Anterior cingulate cortex (tissue), 58 donors: ENCODE measurements at regions not wholly inside any gene's neighbourhood (a gene's known extent, or its start where the extent isn't known, plus 50 kb on each side); places are given as distances from the start of the nearest gene placed in this dataset.

Experiments used
- DNase-seq, 58 donors: peaks; one replicate each; lab custom pipeline; 2025; lab: John Stamatoyannopoulos, UW

DNA sequence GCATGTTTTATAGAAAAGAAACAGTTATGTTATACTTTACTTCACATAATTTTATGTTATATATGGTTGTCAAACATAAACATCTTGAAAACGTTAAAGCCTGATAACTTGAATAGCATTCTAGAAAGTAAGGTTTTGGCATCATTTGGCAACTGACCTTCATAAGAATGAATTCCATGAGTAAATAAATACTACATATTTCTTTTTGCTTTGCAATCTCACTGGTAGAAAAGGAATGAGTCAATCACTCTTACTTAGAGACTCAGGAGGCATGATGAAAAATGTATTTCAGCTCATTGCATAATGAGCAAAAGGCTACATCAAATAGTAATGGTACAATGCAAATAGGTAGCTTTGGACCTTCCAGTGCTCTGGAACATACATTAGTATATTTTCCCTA is 1381.9 kb downstream of the EFNB2 start:
- DNase-seq: no peak

DNA sequence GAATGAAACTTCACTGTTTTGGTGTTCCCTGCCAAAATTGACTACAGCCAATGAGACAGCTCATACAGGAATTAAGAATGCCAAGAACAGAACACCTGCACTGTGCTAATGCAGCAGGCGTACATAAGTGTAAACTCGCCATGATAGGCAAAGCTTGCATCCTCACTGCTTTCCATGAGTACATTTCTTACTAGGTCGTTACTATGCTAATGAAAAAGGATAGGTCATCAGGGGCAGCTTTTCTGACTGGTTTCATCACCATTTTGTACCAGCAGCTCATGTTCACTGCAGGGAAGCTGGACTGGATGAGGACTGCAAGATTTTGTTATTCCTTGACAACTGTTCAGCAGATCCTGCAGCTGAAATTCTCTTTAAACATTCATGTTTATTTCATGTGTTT is 1383.8 kb downstream of the EFNB2 start:
- no peak for DNase-seq

DNA sequence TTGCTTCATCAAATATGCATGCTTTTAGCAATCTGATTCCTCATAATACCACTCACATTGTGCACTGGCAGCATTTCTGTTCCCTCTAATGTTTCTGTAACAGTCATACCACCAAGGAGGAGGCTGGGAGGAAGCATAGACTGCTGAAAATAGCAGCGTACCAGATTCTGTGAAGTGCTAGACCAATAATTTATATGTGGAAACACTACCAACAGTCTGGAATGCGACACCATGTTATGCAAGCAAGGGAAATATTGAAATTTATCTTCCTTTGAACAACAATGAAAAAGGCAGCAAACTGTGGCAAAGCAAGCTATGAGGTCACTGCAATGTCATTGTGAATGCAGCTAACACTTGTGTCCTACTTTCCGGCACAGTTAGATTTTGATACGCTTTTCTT is 1388.0 kb downstream of the EFNB2 start:
- DNase-seq: peak in 5 of 58 donors; percentile 1 to 18 (median 2)

DNA sequence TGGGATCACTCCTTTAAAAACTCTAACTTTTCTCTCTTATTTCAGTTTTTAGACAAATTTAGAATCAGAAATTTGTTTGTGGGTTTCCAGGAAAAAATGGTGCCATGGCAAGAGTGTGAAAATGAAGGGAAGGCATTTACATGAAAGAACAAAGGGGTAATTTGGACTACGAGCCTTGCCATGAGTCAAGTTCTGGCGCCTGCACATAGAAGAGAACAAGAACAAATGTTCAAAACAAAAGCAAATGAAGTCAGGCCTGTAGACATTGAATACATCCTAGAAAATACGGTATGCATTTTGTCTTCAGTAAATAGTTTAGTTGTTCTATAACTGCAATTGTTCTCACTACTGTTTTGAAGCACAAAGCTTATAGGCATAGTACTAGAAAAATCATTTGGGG is 1390.5 kb downstream of the EFNB2 start:
- peak in 6 of 58 donors; percentile 1 to 52 (median 11) for DNase-seq

DNA sequence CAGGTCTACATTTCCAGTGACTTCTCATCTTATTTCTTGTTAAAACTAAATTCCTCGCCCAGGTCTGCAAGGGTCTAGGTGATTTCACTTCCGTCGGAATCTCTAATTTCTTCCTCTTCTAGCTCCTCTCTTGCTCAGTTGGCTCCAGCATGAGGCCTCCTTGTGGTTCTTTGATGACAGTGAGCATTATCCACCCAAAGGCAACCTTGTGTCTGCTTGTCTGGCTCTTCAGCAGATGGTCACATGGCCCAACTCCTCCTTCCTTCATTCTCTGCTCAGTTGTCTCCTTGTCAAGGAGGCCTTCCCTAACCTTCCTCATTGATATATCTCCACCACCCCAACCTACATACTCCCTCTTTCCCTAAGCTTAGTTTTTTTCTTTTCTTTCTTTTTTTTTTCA is 1391.4 kb downstream of the EFNB2 start:
- DNase-seq: no peak

GRCh38 chr13:105142556-105142955 is 1392.9 kb downstream of the EFNB2 start:
- DNase-seq: no peak

DNA sequence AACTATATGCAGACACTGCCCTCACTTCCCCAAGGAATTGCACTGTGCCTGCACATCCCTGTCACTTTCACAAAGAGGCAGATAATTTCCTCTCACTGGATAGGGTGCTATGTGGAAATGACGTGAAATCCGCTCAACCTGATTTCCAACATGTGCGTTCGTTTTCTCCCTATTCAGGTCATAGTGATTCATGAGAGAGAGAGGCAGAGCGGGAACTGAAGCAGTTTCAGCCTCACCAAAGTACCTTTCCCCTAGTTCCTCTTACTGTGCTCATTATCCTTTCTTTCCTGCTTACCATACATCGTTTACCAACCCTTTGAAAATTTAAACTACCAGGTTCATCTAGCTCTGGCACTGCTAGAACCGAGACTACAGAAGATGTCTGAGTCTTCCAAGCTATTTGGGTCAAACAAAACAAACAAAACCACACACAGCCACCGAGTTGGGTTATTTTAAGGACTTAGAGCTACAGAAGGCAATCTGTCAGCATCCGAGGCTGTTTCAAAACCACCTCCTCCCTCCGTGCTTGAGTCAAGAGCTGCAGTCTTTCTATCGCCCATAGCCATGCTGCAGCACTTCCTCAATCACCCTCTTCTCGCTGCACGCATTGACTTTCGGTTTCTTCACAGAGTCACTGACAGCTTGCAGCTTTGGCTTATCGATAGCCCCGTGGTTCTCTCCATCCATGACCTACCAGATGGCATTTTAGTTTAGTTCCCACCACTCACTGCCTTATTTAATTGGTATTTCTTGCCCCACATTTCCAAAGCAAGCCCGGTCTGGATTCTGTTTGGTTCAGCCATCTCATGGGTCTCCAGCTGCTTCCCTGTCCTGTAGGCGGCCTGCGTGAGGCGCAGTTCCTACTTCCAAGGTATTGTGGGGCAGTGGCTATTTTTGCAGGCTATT is 1395.8 kb downstream of the EFNB2 start:
- peak in 47 of 58 donors; percentile 1 to 83 (median 37) for DNase-seq

GRCh38 chr13:105139048-105139379 is 1396.4 kb downstream of the EFNB2 start:
- no peak for DNase-seq

- no peak for DNase-seq
Measured at GRCh38 chr13:105135852-105136615, 1399.4 kb downstream of the EFNB2 start.

GRCh38 chr13:105127732-105128131 is 1407.7 kb downstream of the EFNB2 start:
- DNase-seq: no peak

DNA sequence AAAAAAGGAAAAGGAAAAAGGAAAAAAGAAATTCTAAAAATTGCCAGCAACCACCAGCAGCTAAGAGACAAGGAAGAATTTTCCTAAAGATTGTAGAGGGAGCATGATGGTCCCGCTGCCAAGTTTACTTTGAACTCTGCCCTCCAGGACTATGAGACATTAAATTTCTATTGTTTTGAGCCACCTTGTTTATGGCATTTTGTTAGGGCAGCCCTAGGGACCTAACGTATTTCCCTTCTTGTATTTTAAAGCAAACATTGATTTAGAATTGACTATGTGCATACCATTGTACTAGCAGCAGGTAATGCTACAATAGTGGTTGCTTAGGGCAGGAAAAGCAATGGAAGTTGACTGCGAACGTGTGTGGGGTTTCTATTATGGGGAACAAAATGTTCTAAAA is 1414.2 kb downstream of the EFNB2 start:
- DNase-seq: no peak

GRCh38 chr13:105118426-105118985 is 1417.0 kb downstream of the EFNB2 start:
- DNase-seq: no peak

- no peak for DNase-seq
Measured at GRCh38 chr13:105116966-105117365, 1418.5 kb downstream of the EFNB2 start.

GRCh38 chr13:105112561-105112960 is 1422.9 kb downstream of the EFNB2 start:
- no peak for DNase-seq

GRCh38 chr13:105107781-105108180 is 1427.7 kb downstream of the EFNB2 start:
- no peak for DNase-seq

DNA sequence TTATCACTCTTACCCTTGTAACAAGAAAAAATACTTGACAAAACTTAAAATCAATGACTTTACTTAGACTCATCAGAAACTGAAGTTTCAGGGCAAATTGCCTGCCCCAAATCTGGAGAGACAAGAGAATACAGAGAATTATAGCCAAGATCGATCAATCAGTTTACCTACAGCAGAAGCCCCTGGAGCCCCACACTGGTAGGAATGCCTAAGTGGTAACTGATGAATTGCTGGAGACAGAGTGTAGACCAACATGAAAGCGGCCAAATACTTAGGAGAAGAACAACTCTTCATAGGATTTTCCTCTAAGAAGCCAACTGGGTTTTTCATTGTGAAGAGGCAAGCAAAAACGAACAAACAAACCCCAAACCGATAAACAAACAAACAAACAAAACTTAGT is 1430.0 kb downstream of the EFNB2 start:
- DNase-seq: no peak

GRCh38 chr13:105097521-105097920 is 1437.9 kb downstream of the EFNB2 start:
- no peak for DNase-seq

DNA sequence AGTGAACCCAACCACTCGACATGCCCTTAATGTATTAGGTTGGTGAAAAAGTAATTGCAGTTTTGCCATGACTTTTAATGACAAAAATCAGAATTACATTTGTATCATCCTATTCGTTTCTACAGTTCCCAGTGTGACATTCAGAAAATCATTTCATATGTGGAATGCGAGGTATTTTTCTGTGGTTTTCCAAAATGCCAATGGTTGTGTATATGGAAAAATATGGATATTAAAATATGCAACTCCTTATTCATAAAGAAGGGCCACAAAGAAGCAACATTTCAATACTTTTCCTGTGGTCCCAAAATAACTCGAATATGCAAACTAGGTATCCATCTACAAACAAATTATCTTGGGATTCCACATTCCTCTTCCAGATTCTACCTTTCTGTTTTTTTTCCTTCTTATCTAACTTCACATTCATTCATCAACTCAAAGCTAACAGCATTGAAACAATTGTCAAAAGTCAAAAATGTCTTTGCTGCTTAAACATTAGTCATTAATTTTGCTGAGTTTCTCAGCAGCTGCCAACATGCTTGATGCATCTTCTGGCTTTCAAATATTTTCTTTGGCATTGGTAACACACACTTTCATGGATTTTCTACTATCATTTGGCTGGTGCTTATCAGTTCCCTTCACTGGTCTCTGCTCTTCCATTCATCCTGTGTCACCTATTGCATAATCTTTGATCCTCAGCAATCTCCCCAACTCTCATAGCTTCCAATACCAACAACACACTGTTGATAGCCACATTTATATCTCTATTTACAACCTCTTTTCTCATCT is 1445.4 kb downstream of the EFNB2 start:
- DNase-seq: no peak

DNA sequence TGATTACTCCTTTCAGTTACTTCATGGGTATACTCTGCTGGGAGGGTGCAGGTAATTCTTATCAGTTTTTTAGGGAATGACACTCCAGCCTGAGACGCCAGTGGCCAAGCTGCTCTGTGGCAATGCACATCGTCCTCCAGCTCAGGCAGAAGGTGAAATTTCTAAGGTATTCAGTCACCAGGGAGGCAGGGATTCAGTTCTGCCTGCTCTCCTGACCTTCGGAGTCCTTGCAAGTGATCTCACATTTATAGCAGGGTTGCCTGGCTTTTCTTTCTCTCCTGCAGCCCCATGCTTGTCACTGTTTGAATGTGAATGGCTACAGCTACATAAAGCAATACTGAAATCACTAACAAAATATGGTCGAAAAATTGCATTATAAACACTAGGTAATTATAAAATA is 1447.5 kb downstream of the EFNB2 start:
- DNase-seq: no peak

DNA sequence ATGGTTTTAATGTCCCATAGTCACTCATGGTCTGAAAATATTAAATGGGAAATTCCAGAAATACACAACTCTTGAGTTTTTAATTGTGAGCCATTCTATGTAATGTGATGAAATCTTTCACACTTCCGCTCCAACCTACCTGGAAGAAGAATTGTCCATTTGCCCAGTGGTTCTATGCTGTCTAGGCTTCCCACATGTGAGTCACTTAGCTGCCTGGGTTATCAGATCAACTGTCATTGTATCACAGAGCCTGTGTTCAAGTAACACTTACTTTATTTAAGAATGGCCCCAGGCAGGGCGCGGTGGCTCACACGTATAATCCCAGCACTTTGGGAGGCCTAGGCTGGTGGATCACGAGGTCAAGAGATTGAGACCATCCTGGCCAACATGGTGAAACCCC is 1450.5 kb downstream of the EFNB2 start:
- no peak for DNase-seq

DNA sequence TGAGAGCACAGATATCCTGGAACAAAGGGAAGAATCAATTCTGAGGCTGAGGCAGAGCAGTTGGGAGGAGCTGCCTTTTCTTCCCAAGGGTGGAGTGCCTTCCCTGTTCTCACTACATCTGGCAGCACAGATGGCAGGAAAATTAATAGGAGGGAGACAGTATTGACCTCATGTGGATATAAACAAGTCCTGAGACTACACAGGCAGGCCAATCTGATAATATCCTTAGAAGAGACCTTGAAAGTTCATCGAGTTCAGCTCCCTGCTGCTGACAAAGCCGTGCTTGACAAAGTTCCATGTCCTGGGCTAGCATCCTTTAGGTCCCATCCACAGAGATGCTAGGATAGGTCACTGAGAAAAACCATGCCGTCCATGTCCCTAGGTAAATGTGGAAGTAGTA is 1451.5 kb downstream of the EFNB2 start:
- no peak for DNase-seq
